Peyer's patch (tissue), 4 donors: ENCODE measurements at regions not wholly inside any gene's neighbourhood (a gene's known extent, or its start where the extent isn't known, plus 50 kb on each side); places are given as distances from the start of the nearest gene placed in this dataset.

Experiments used
- CTCF ChIP-seq, 6 experiments: fragments of 450-650 bp in 4 of 6; fragments of 200-600 bp in 2 of 6; sonication (generic) in 1 of 6; IDR thresholded peaks; one replicate each; pipeline ENCODE4 v1.5.1; 2017 to 2019; ENCODE audit warnings: antibody characterized with exemption in 6 of 6, mild to moderate bottlenecking in 3 of 6, moderate library complexity in 1 of 6
- POLR2A ChIP-seq, 2 donors: fragments of 450-650 bp; IDR thresholded peaks; one replicate each; pipeline ENCODE4 v1.5.1; 2017; ENCODE audit warnings: antibody characterized with exemption in 2 of 2, mild to moderate bottlenecking in 2 of 2, moderate library complexity in 2 of 2

GRCh38 chr14:48957486-48957885 is 628.7 kb downstream of the RPS29 start:
- TF ChIP-seq POLR2A (IDR thresholded peaks at IDR 0.05) (no peak), CTCF (IDR thresholded peaks at IDR 0.05) (no peak)
